Esophagus squamous epithelium (tissue), 5 donors: ENCODE measurements at regions not wholly inside any gene's neighbourhood (a gene's known extent, or its start where the extent isn't known, plus 50 kb on each side); places are given as distances from the start of the nearest gene placed in this dataset.
"Not testable (repeated sequence)": the region's sequence is repeated elsewhere in the genome, so short reads cannot be mapped to it uniquely, and the experiment has no call there.

Source experiments
- DNase-seq: peaks from one replicate; lab custom pipeline; 2025; lab: John Stamatoyannopoulos, UW
- H3K27ac ChIP-seq, 4 donors: fragments of 200-600 bp; sonication (generic); one replicate each; pipeline ENCODE4 v1.5.1; 2016 to 2019; ENCODE audit warnings: mild to moderate bottlenecking in 1 of 4
- H3K27me3 ChIP-seq, 4 donors: fragments of 200-600 bp; sonication (generic); 1 replicate in 3 of 4; 2 replicates in 1 of 4; pipeline versions ENCODE4 v1.5.1 to v1.6.0; 2017 to 2021; ENCODE audit warnings: antibody characterized with exemption in 1 of 4
- H3K36me3 ChIP-seq, 3 donors: fragments of 200-600 bp; sonication (generic); one replicate each; pipeline ENCODE4 v1.5.1; 2016 to 2019
- H3K4me1 ChIP-seq, 3 donors: fragments of 200-600 bp; sonication (generic); one replicate each; pipeline ENCODE4 v1.5.1; 2017 to 2019
- H3K4me3 ChIP-seq, 4 donors: fragments of 200-600 bp; sonication (generic); 1 replicate in 3 of 4; 2 replicates in 1 of 4; pipeline ENCODE4 v1.5.1; 2016 to 2019; ENCODE audit warnings: mild to moderate bottlenecking in 2 of 4, moderate library complexity in 1 of 4
- H3K9me3 ChIP-seq, 3 donors: fragments of 200-600 bp; sonication (generic); one replicate each; pipeline ENCODE4 v1.5.1; 2016 to 2019
- CTCF ChIP-seq, 6 experiments: fragments of 450-650 bp in 4 of 6; fragments of 200-600 bp in 2 of 6; sonication (generic) in 2 of 6; IDR thresholded peaks; one replicate each; pipeline ENCODE4 v1.5.1; 2016 to 2019; ENCODE audit warnings: antibody characterized with exemption in 6 of 6, mild to moderate bottlenecking in 4 of 6, moderate library complexity in 4 of 6
- POLR2A ChIP-seq, 4 donors: fragments of 450-650 bp; IDR thresholded peaks; one replicate each; pipeline ENCODE4 v1.6.1; 2017; ENCODE audit warnings: antibody characterized with exemption in 4 of 4, mild to moderate bottlenecking in 4 of 4, moderate library complexity in 3 of 4
- WGBS, 2 donors: methylation state at CpG; one replicate each; pipeline ENCODE4 v1.1.5; 2018; 5-methylcytosine and 5-hydroxymethylcytosine counted together
- intact Hi-C: fragments of 100-400 bp; cut with DNase I; formaldehyde crosslinking; loops from one replicate; pipeline ENCODE4 v1.15.0; 2022
- donor health status: DM: yes; HTN: yes; CAD: no.

GRCh38 chrX:80556148-80556547 is 135.9 kb downstream of the TENT5D start:
- Histone ChIP-seq H3K4me3 (no peak overlapping the region), H3K9me3 (no peaks in the 10 kb centered on the region), H3K27ac (no peak overlapping the region), H3K36me3 (no peaks in the 10 kb centered on the region), H3K27me3 (no peaks in the 10 kb centered on the region), H3K4me1 (no peaks in the 10 kb centered on the region)
- intact Hi-C loops, result no loop called here
- WGBS, 2 donors, result 29 to 53% methylated on average over 2 to 3 of the region's 3 CpGs
- TF ChIP-seq CTCF (IDR thresholded peaks at IDR 0.05) (no peak), POLR2A (IDR thresholded peaks at IDR 0.05) (no peak)
- DNase-seq, result no peak

GRCh38 chrX:80572636-80573035 is 152.4 kb downstream of the TENT5D start:
- 80 to 82% methylated on average over 1 to 8 of the region's 13 CpGs for WGBS, 2 donors
- no peak for DNase-seq
- Histone ChIP-seq H3K27ac (no peak overlapping the region), H3K4me3 (no peak overlapping the region), H3K9me3 (no peaks in the 10 kb centered on the region), H3K27me3 (peaks cover 0 to 2% (median 0%) of the 10 kb centered on the region in 4 donors), H3K36me3 (no peaks in the 10 kb centered on the region), H3K4me1 (no peaks in the 10 kb centered on the region)
- intact Hi-C loops, result no loop called here
- no peak for TF ChIP-seq CTCF (IDR thresholded peaks at IDR 0.05)
- no peak for TF ChIP-seq POLR2A (IDR thresholded peaks at IDR 0.05)

- peaks cover 0 to 2% (median 0%) of the 10 kb centered on the region in 4 donors for H3K27me3 ChIP-seq
- DNase-seq, result no peak
- H3K4me3 ChIP-seq, result no peak overlapping the region
- intact Hi-C loops, result no loop called here
- H3K27ac ChIP-seq, result no peak overlapping the region
- no peaks in the 10 kb centered on the region for H3K9me3 ChIP-seq
- no peaks in the 10 kb centered on the region for H3K36me3 ChIP-seq
- H3K4me1 ChIP-seq, result no peaks in the 10 kb centered on the region
- TF ChIP-seq CTCF (IDR thresholded peaks at IDR 0.05) (no peak), POLR2A (IDR thresholded peaks at IDR 0.05) (no peak)
- 76 to 80% methylated on average over 1 to 9 of the region's 20 CpGs for WGBS, 2 donors
Observed at GRCh38 chrX:80573275-80573674, 153.0 kb downstream of the TENT5D start.

GRCh38 chrX:80574486-80575086 is 154.3 kb downstream of the TENT5D start:
- H3K9me3 ChIP-seq, H3K27me3 ChIP-seq, H3K36me3 ChIP-seq, DNase-seq, H3K4me1 ChIP-seq, H3K27ac ChIP-seq, intact Hi-C loops, H3K4me3 ChIP-seq: not testable (repeated sequence)
- WGBS, 2 donors, result 85 to 89% methylated on average over 10 to 26 of the region's 50 CpGs

GRCh38 chrX:80576267-80576666 is 156.0 kb downstream of the TENT5D start:
- H3K4me1 ChIP-seq, result no peaks in the 10 kb centered on the region
- H3K9me3 ChIP-seq, result no peaks in the 10 kb centered on the region
- H3K27ac ChIP-seq, result no peak overlapping the region
- H3K27me3 ChIP-seq, result no peaks in the 10 kb centered on the region
- intact Hi-C loops, result no loop called here
- no peaks in the 10 kb centered on the region for H3K36me3 ChIP-seq
- TF ChIP-seq POLR2A (IDR thresholded peaks at IDR 0.05), result no peak
- no peak for TF ChIP-seq CTCF (IDR thresholded peaks at IDR 0.05)
- H3K4me3 ChIP-seq, result no peak overlapping the region
- no peak for DNase-seq
